SU-DHL-6 (cell line): ENCODE measurements at regions not wholly inside any gene's neighbourhood (a gene's known extent, or its start where the extent isn't known, plus 50 kb on each side); places are given as distances from the start of the nearest gene placed in this dataset.

Source experiments
- H2AFZ ChIP-seq: fragments of 200-600 bp; sonication (generic); 2 replicates; pipeline ENCODE4 v1.6.1; 2014; ENCODE audit warnings: low read depth, mild to moderate bottlenecking, moderate library complexity, mixed read lengths, antibody characterized with exemption, low read length; ENCODE audit not compliant: severe bottlenecking
- H3F3A ChIP-seq: fragments of 200-600 bp; shearing (Covaris generic); 2 replicates; pipeline ENCODE4 v1.6.0; 2016; ENCODE audit warnings: antibody characterized with exemption, mild to moderate bottlenecking; ENCODE audit not compliant: insufficient read depth
- H3K27ac ChIP-seq: fragments of 200-600 bp; sonication (generic); 2 replicates; pipeline ENCODE4 v1.5.1; 2016; ENCODE audit warnings: low read depth, mild to moderate bottlenecking, low read length, moderate library complexity, mixed read lengths
- H3K27me3 ChIP-seq: fragments of 200-600 bp; sonication (generic), shearing (Covaris generic); 2 replicates; pipeline ENCODE4 v1.6.0; 2014; ENCODE audit warnings: mild to moderate bottlenecking, low read length
- H3K36me3 ChIP-seq: fragments of 200-600 bp; sonication (generic); 2 replicates; pipeline ENCODE4 v1.6.1; 2014; ENCODE audit warnings: mild to moderate bottlenecking, low read length, mixed read lengths
- H3K4me2 ChIP-seq: fragments of 300-600, 200-600 bp; shearing (Covaris generic), sonication (generic); 2 replicates; pipeline ENCODE4 v1.6.0; 2014; ENCODE audit warnings: low read length, low read depth, mild to moderate bottlenecking; ENCODE audit not compliant: poor library complexity, severe bottlenecking
- H3K4me3 ChIP-seq: fragments of 200-600 bp; sonication (generic); 2 replicates; pipeline ENCODE4 v1.5.1; 2014; ENCODE audit warnings: antibody characterized with exemption, low read length, mild to moderate bottlenecking, mixed read lengths; ENCODE audit not compliant: insufficient read depth, poor library complexity, severe bottlenecking
- H3K79me2 ChIP-seq: fragments of 200-600 bp; sonication (generic); 2 replicates; pipeline ENCODE4 v1.6.1; 2014; ENCODE audit warnings: mild to moderate bottlenecking, low read length, moderate library complexity; ENCODE audit not compliant: insufficient read depth
- H3K9ac ChIP-seq: fragments of 200-600 bp; sonication (generic); 2 replicates; pipeline ENCODE4 v1.7.0; 2014; ENCODE audit warnings: mild to moderate bottlenecking, low read length
- H3K9me2 ChIP-seq: fragments of 200-600 bp; sonication (generic); replicated peaks from 2 replicates; pipeline ENCODE4 v1.6.1; 2014; ENCODE audit warnings: low read length; ENCODE audit not compliant: insufficient read depth
- H3K9me3 ChIP-seq: fragments of 200-600 bp; sonication (generic); 2 replicates; pipeline ENCODE4 v1.6.1; 2014; ENCODE audit warnings: low read length, mixed read lengths; ENCODE audit not compliant: insufficient read depth
- H4K20me1 ChIP-seq: fragments of 200-600 bp; sonication (generic); 2 replicates; pipeline ENCODE4 v1.6.1; 2014; ENCODE audit warnings: low read depth, mild to moderate bottlenecking, antibody characterized with exemption, low read length, moderate library complexity, mixed read lengths
- EZH2phosphoT487 ChIP-seq: fragments of 200-600 bp; sonication (generic), shearing (Covaris generic); conservative IDR thresholded peaks from 2 replicates; pipeline ENCODE4 v1.6.1; 2018; ENCODE audit warnings: mild to moderate bottlenecking, antibody characterized with exemption, low read length, moderate library complexity, mixed read lengths
- TF ChIP-seq, protein P1 (sequence below): fragments of 200-600 bp; sonication (generic); IDR thresholded peaks from one replicate; pipeline ENCODE4 v1.5.1; 2017; ENCODE audit warnings: antibody characterized with exemption, mild to moderate bottlenecking, low read length, moderate library complexity; ENCODE audit not compliant: insufficient read depth, poor library complexity, severe bottlenecking

DNA sequence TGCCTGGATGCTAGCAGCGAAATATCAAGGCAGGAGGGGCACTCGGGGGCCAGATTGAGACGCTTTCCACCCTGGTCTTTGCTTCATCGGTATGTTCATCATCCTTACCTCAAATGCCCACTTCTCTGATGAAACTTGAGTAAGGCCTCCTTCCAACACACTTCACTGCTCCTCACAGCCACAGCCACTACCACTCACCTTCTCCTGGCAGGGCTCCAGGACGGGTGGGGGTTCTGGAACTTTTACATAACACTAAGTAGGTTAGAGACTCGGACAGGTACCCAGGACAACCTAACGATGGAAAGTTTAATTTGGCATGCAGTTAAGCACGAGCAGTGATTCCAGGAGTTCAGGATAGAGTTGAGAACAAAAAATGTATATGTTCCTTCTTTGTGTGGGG is 73.9 kb upstream of the SPAG17 start:
- Histone ChIP-seq H3K4me3 (no peak overlapping the region), H3K9me2 (no peaks in the 10 kb centered on the region), H3K9me3 (no peaks in the 10 kb centered on the region), H3K9ac (no peak overlapping the region), H2AFZ (no peak overlapping the region), H3F3A (no peaks in the 10 kb centered on the region), H3K27ac (no peak overlapping the region), H3K4me2 (no peak overlapping the region), H3K36me3 (no peaks in the 10 kb centered on the region), H3K27me3 (no peaks in the 10 kb centered on the region), H3K79me2 (no peaks in the 10 kb centered on the region), H4K20me1 (no peaks in the 10 kb centered on the region)
- no peak for TF ChIP-seq EZH2phosphoT487
- TF ChIP-seq, protein P1, sequence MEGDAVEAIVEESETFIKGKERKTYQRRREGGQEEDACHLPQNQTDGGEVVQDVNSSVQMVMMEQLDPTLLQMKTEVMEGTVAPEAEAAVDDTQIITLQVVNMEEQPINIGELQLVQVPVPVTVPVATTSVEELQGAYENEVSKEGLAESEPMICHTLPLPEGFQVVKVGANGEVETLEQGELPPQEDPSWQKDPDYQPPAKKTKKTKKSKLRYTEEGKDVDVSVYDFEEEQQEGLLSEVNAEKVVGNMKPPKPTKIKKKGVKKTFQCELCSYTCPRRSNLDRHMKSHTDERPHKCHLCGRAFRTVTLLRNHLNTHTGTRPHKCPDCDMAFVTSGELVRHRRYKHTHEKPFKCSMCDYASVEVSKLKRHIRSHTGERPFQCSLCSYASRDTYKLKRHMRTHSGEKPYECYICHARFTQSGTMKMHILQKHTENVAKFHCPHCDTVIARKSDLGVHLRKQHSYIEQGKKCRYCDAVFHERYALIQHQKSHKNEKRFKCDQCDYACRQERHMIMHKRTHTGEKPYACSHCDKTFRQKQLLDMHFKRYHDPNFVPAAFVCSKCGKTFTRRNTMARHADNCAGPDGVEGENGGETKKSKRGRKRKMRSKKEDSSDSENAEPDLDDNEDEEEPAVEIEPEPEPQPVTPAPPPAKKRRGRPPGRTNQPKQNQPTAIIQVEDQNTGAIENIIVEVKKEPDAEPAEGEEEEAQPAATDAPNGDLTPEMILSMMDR = no peak

DNA sequence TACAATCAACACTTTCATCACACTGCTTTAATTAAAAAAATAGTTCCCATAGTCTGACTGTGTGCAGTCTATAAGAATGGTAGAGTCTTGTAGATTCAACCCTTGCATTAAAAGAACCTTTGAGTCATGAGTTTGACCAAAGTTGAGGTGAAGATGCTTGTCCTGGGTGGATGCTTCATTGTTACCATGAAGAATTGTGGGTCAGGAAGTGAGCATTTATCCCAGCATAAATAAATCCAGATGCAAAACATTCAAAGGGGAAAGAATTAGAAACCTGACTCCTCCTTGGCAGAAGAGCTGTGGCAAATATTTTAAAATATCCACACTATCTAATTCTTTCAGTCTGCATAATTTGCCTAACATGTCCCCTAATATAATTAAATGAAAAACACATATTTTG is 72.9 kb upstream of the SPAG17 start:
- Histone ChIP-seq H2AFZ (no peak overlapping the region), H3K9ac (no peak overlapping the region), H3K27ac (no peak overlapping the region), H3K27me3 (no peaks in the 10 kb centered on the region), H3K4me3 (no peak overlapping the region), H3F3A (no peaks in the 10 kb centered on the region), H3K9me2 (no peaks in the 10 kb centered on the region), H4K20me1 (no peaks in the 10 kb centered on the region), H3K36me3 (no peaks in the 10 kb centered on the region), H3K79me2 (no peaks in the 10 kb centered on the region), H3K4me2 (no peak overlapping the region), H3K9me3 (no peaks in the 10 kb centered on the region)
- TF ChIP-seq, protein P1 = no peak
- TF ChIP-seq EZH2phosphoT487 = no peak

DNA sequence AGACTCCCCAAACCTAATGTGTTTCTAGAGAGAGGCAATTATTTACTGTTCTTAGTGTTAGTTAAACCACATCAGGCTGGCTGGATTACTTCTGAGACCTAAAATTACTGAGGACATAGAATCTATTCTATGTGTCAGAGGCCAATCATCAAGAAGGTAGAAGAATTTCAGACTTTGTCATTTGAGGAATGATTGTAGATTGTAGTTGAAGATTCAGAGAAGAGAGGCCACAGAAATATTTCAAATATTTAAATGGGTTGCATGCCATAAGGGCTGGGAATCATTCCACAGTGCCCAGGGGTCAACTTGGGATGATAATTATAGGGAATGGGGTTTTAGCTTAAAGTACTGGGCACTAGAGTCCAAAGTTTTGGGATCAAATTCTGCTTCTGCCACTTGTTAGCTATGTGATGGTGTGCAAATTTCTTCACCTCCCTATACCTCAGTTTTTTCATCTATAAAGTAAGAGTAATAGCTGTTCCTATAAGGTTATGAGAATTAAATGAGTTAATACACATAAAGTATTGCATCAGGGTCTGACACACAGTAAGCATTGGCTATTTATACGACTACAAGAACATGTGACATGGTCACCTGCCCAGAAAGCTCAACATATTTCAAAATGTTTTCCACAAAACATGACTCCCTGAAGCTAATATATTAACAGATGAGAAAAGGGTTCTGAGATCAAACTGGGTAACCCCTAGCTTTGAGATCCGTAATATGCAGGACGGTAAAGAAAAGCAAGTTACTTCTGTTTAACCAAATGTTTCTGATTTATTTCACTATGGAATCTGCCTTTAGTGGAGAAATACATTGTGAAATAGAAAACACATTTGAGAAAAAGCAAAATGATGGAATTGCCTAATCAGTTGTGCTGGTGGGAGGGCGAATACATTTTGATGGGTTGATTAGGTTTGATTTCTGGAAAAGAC is 69.7 kb upstream of the SPAG17 start:
- no peaks in the 10 kb centered on the region for H4K20me1 ChIP-seq
- no peak for TF ChIP-seq EZH2phosphoT487
- TF ChIP-seq, protein P1 = no peak

More for the DNA sequence above, 69.7 kb upstream of the SPAG17 start:
- Histone ChIP-seq H2AFZ (no peak overlapping the region), H3K27ac (no peak overlapping the region), H3K36me3 (no peaks in the 10 kb centered on the region), H3K4me2 (no peak overlapping the region), H3F3A (no peaks in the 10 kb centered on the region), H3K9me2 (no peaks in the 10 kb centered on the region), H3K4me3 (no peak overlapping the region), H3K9me3 (no peaks in the 10 kb centered on the region), H3K9ac (no peak overlapping the region), H3K27me3 (no peaks in the 10 kb centered on the region), H3K79me2 (no peaks in the 10 kb centered on the region)
